Chondrocyte (in vitro differentiated cells): ENCODE measurements at regions not wholly inside any gene's neighbourhood (a gene's known extent, or its start where the extent isn't known, plus 50 kb on each side); places are given as distances from the start of the nearest gene placed in this dataset.

Experiments used
- DNase-seq: peaks from one replicate; pipeline ENCODE4 v3.0.0; 2021; ENCODE audit warnings: mixed read lengths, low spot score
- H3K27ac Mint-ChIP-seq: one replicate; pipeline ENCODE4 v1.8.0; 2021; ENCODE audit warnings: mild to moderate bottlenecking, moderate library complexity, mixed read lengths; ENCODE audit not compliant: unreplicated experiment
- H3K27me3 Mint-ChIP-seq: 2 replicates; pipeline ENCODE4 v1.8.0; 2021; ENCODE audit warnings: low read depth, mixed read lengths
- H3K36me3 Mint-ChIP-seq: 2 replicates; pipeline ENCODE4 v1.8.0; 2021; ENCODE audit warnings: low read depth, mixed read lengths
- H3K4me1 Mint-ChIP-seq: 2 replicates; pipeline ENCODE4 v1.8.0; 2021; ENCODE audit warnings: low read depth, mild to moderate bottlenecking, mixed read lengths
- H3K4me3 Mint-ChIP-seq: one replicate; pipeline ENCODE4 v1.8.0; 2021; ENCODE audit warnings: mild to moderate bottlenecking, moderate library complexity, mixed read lengths; ENCODE audit not compliant: unreplicated experiment
- H3K9me3 Mint-ChIP-seq: 2 replicates; pipeline ENCODE4 v1.8.0; 2021; ENCODE audit warnings: low read depth, mixed read lengths
- CTCF ChIP-seq: fragments of 200-600 bp; sonication (generic); IDR thresholded peaks from 2 replicates; pipeline ENCODE4 v1.5.0; 2021; ENCODE audit warnings: antibody characterized with exemption, mild to moderate bottlenecking, moderate library complexity

- no peak for DNase-seq
- Mint-ChIP-seq H3K4me3 (no peak overlapping the region), H3K4me1 (peaks cover 4% of the 10 kb centered on the region), H3K9me3 (peaks cover 12% of the 10 kb centered on the region), H3K36me3 (no peaks in the 10 kb centered on the region), H3K27ac (no peak overlapping the region), H3K27me3 (no peaks in the 10 kb centered on the region)
- TF ChIP-seq CTCF, result no peak
Observed at GRCh38 chr5:114166081-114166480, 195.8 kb upstream of the KCNN2 start.

- no peak for DNase-seq
- H3K4me3 Mint-ChIP-seq, result no peak overlapping the region
- peaks cover 3% of the 10 kb centered on the region for H3K36me3 Mint-ChIP-seq
- H3K27ac Mint-ChIP-seq, result no peak overlapping the region
- peaks cover 41% of the 10 kb centered on the region for H3K4me1 Mint-ChIP-seq
- H3K27me3 Mint-ChIP-seq, result no peaks in the 10 kb centered on the region
- no peak for TF ChIP-seq CTCF
- H3K9me3 Mint-ChIP-seq, result peaks cover 10% of the 10 kb centered on the region
Observed at GRCh38 chr5:114174131-114174530, 187.7 kb upstream of the KCNN2 start.

- Mint-ChIP-seq H3K4me1 (peaks cover 47% of the 10 kb centered on the region), H3K9me3 (peaks cover 10% of the 10 kb centered on the region), H3K27ac (peak overlapping the region; percentile 22), H3K27me3 (no peaks in the 10 kb centered on the region), H3K36me3 (peaks cover 3% of the 10 kb centered on the region), H3K4me3 (no peak overlapping the region)
- no peak for DNase-seq
- no peak for TF ChIP-seq CTCF
Observed at GRCh38 chr5:114174837-114175236, 187.0 kb upstream of the KCNN2 start.

- H3K4me3 Mint-ChIP-seq, result no peak overlapping the region
- H3K4me1 Mint-ChIP-seq, result peaks cover 47% of the 10 kb centered on the region
- peak overlapping the region; percentile 66 for H3K27ac Mint-ChIP-seq
- H3K36me3 Mint-ChIP-seq, result peaks cover 3% of the 10 kb centered on the region
- no peak for TF ChIP-seq CTCF
- H3K9me3 Mint-ChIP-seq, result peaks cover 10% of the 10 kb centered on the region
- DNase-seq, result no peak
- no peaks in the 10 kb centered on the region for H3K27me3 Mint-ChIP-seq
Observed at GRCh38 chr5:114176356-114176755, 185.5 kb upstream of the KCNN2 start.

- Mint-ChIP-seq H3K4me3 (no peak overlapping the region), H3K27me3 (no peaks in the 10 kb centered on the region), H3K9me3 (peaks cover 8% of the 10 kb centered on the region), H3K4me1 (peaks cover 53% of the 10 kb centered on the region), H3K27ac (no peak overlapping the region), H3K36me3 (no peaks in the 10 kb centered on the region)
- no peak for DNase-seq
- TF ChIP-seq CTCF, result no peak
Observed at GRCh38 chr5:114179134-114179533, 182.7 kb upstream of the KCNN2 start.
